H9 (cell line): ENCODE measurements at regions not wholly inside any gene's neighbourhood (a gene's known extent, or its start where the extent isn't known, plus 50 kb on each side); places are given as distances from the start of the nearest gene placed in this dataset.
"Not testable (repeated sequence)": the region's sequence is repeated elsewhere in the genome, so short reads cannot be mapped to it uniquely, and the experiment has no call there.

Source experiments
- DNase-seq: peaks from one replicate; pipeline ENCODE4 v3.0.0-alpha.2; 2017
- H2AFZ ChIP-seq: one replicate; pipeline ENCODE4 v1.6.1; 2013; ENCODE audit warnings: mild to moderate bottlenecking, low read length, control low read depth, moderate library complexity
- H2AK5ac ChIP-seq: 2 replicates; pipeline ENCODE4 v1.6.1; 2013; ENCODE audit warnings: low read length, control low read depth, mixed read lengths; ENCODE audit not compliant: insufficient read length
- H2BK120ac ChIP-seq: one replicate; pipeline ENCODE4 v1.6.1; 2013; ENCODE audit warnings: low read depth, mild to moderate bottlenecking, low read length, control low read depth, inconsistent platforms; ENCODE audit not compliant: poor library complexity, severe bottlenecking
- H2BK12ac ChIP-seq: 2 replicates; pipeline ENCODE4 v1.6.1; 2013; ENCODE audit warnings: low read length, control low read depth, mixed read lengths, low read depth; ENCODE audit not compliant: insufficient read length
- H2BK15ac ChIP-seq: 2 replicates; pipeline ENCODE4 v1.6.1; 2013; ENCODE audit warnings: low read depth, low read length, control low read depth
- H2BK20ac ChIP-seq: one replicate; pipeline ENCODE4 v1.6.1; 2013; ENCODE audit warnings: low read depth, mild to moderate bottlenecking, low read length, control low read depth, inconsistent platforms; ENCODE audit not compliant: poor library complexity, severe bottlenecking
- H2BK5ac ChIP-seq: 2 replicates; pipeline ENCODE4 v1.6.1; 2013; ENCODE audit warnings: low read length, control low read depth, mixed read lengths; ENCODE audit not compliant: insufficient read length
- H3K14ac ChIP-seq: 2 replicates; pipeline ENCODE4 v1.6.1; 2013; ENCODE audit warnings: low read length, control low read depth; ENCODE audit not compliant: insufficient read depth
- H3K18ac ChIP-seq: 2 replicates; pipeline ENCODE4 v1.6.1; 2013; ENCODE audit warnings: low read depth, mild to moderate bottlenecking, mixed read lengths, low read length, control low read depth; ENCODE audit not compliant: insufficient read length
- H3K23ac ChIP-seq: 2 replicates; pipeline ENCODE4 v1.6.1; 2013; ENCODE audit warnings: low read length, control low read depth, mixed read lengths, low read depth; ENCODE audit not compliant: insufficient read length
- H3K23me2 ChIP-seq: 2 replicates; pipeline ENCODE4 v1.6.1; 2013; ENCODE audit warnings: low read depth, mild to moderate bottlenecking, mixed read lengths, low read length, control low read depth; ENCODE audit not compliant: insufficient read length, poor library complexity, severe bottlenecking
- H3K27ac ChIP-seq: 2 replicates; pipeline ENCODE4 v1.5.1; 2013; ENCODE audit warnings: low read length, control low read depth, mixed read lengths, low read depth; ENCODE audit not compliant: insufficient read length
- H3K27me3 ChIP-seq: 2 replicates; pipeline ENCODE4 v1.6.1; 2013; ENCODE audit warnings: low read length, control low read depth, inconsistent platforms; ENCODE audit not compliant: insufficient read depth
- H3K4ac ChIP-seq: 2 replicates; pipeline ENCODE4 v1.6.1; 2013; ENCODE audit warnings: low read depth, mild to moderate bottlenecking, control low read depth, inconsistent platforms, low read length, moderate library complexity
- H3K4me1 ChIP-seq: 2 replicates; pipeline ENCODE4 v1.6.1; 2013; ENCODE audit warnings: low read length, control low read depth, inconsistent platforms; ENCODE audit not compliant: insufficient read depth
- H3K4me2 ChIP-seq: 2 replicates; pipeline ENCODE4 v1.6.1; 2013; ENCODE audit warnings: low read length, control low read depth, mixed read lengths; ENCODE audit not compliant: insufficient read length, insufficient read depth
- H3K56ac ChIP-seq: 2 replicates; pipeline ENCODE4 v1.6.1; 2013; ENCODE audit warnings: low read depth, mild to moderate bottlenecking, mixed read lengths, low read length, control low read depth; ENCODE audit not compliant: insufficient read length
- H3K79me1 ChIP-seq: 2 replicates; pipeline ENCODE4 v1.6.1; 2013; ENCODE audit warnings: low read depth, mild to moderate bottlenecking, moderate library complexity, low read length, control low read depth, inconsistent platforms; ENCODE audit not compliant: insufficient read depth, poor library complexity, severe bottlenecking
- H3K79me2 ChIP-seq: 2 replicates; pipeline ENCODE4 v1.6.1; 2013; ENCODE audit warnings: low read length, control low read depth, inconsistent platforms; ENCODE audit not compliant: insufficient read depth
- H3K9ac ChIP-seq: 2 replicates; pipeline ENCODE4 v1.6.1; 2013; ENCODE audit warnings: low read length, control low read depth, mixed read lengths; ENCODE audit not compliant: insufficient read length; ENCODE audit errors: extremely low read depth
- H3K9me3 ChIP-seq: one replicate; pipeline ENCODE4 v1.6.1; 2013; ENCODE audit warnings: low read depth, low read length, inconsistent platforms; ENCODE audit not compliant: control insufficient read depth
- H3T11ph ChIP-seq: one replicate; pipeline ENCODE4 v1.6.1; 2013; ENCODE audit warnings: mild to moderate bottlenecking, low read length, control low read depth, inconsistent platforms
- H4K20me1 ChIP-seq: one replicate; pipeline ENCODE4 v1.6.1; 2013; ENCODE audit not compliant: control insufficient read depth, insufficient read length, insufficient read depth
- H4K5ac ChIP-seq: 2 replicates; pipeline ENCODE4 v1.6.1; 2013; ENCODE audit warnings: low read depth, mild to moderate bottlenecking, mixed read lengths, low read length, control low read depth; ENCODE audit not compliant: insufficient read length
- H4K8ac ChIP-seq: replicated peaks from 2 replicates; pipeline ENCODE4 v1.6.1; 2013; ENCODE audit warnings: low read length, control low read depth, mixed read lengths, low read depth; ENCODE audit not compliant: insufficient read length
- H4K91ac ChIP-seq: 2 replicates; pipeline ENCODE4 v1.6.1; 2013; ENCODE audit warnings: low read depth, mild to moderate bottlenecking, moderate library complexity, mixed read lengths, low read length, control low read depth; ENCODE audit not compliant: insufficient read length
- H3K27ac Mint-ChIP-seq, 3 experiments: 2 replicates in 2 of 3; 3 replicates in 1 of 3; pipeline ENCODE4 v1.8.0; 2020 to 2021; ENCODE audit warnings: mixed read lengths in 3 of 3, mild to moderate bottlenecking in 1 of 3, moderate library complexity in 1 of 3
- H3K27me3 Mint-ChIP-seq: 2 replicates; pipeline ENCODE4 v1.8.0; 2021; ENCODE audit warnings: low read depth, mild to moderate bottlenecking, moderate library complexity, mixed read lengths
- H3K36me3 Mint-ChIP-seq, 3 experiments: 2 replicates in 2 of 3; 3 replicates in 1 of 3; pipeline ENCODE4 v1.8.0; 2020 to 2021; ENCODE audit warnings: low read depth in 3 of 3, mixed read lengths in 3 of 3; ENCODE audit not compliant: insufficient read depth in 1 of 3
- H3K4me1 Mint-ChIP-seq, 2 experiments: 2 replicates each; pipeline ENCODE4 v1.8.0; 2020; ENCODE audit warnings: mixed read lengths in 2 of 2
- H3K4me3 Mint-ChIP-seq, 2 experiments: 2 replicates in 1 of 2; 3 replicates in 1 of 2; pipeline ENCODE4 v1.8.0; 2020 to 2021; ENCODE audit warnings: mild to moderate bottlenecking in 2 of 2, mixed read lengths in 2 of 2, moderate library complexity in 1 of 2
- H3K9me3 Mint-ChIP-seq, 2 experiments: 2 replicates in 1 of 2; 3 replicates in 1 of 2; pipeline ENCODE4 v1.8.0; 2020; ENCODE audit warnings: mild to moderate bottlenecking in 2 of 2, mixed read lengths in 2 of 2, moderate library complexity in 1 of 2
- CTCF ChIP-seq: fragments of 200-600 bp; sonication (generic); conservative IDR thresholded peaks from 3 replicates; pipeline ENCODE4 v1.8.0; 2021; ENCODE audit warnings: antibody characterized with exemption, mild to moderate bottlenecking
- WGBS: extraction: QIAGEN DNeasy Blood & Tissue Kit; methylation state at CpG from one replicate; pipeline ENCODE4 v1.1.7; 2013; ENCODE audit warnings: missing lambda C conversion rate, low lambda C conversion rate, mixed read lengths; ENCODE audit not compliant: insufficient read length; ENCODE audit errors: extremely low coverage; 5-methylcytosine and 5-hydroxymethylcytosine counted together

GRCh38 chr2:195434346-195434745 lies 222.7 kb upstream of the SLC39A10 start:
- Histone ChIP-seq H2BK15ac (no peak overlapping the region), H4K20me1 (no peaks in the 10 kb centered on the region), H2BK120ac (no peak overlapping the region), H2BK12ac (no peak overlapping the region), H4K91ac (no peak overlapping the region), H3K56ac (no peak overlapping the region), H3K14ac (no peak overlapping the region), H2BK20ac (no peak overlapping the region), H3K27ac (no peak overlapping the region), H3K9ac (no peak overlapping the region), H3K79me1 (no peaks in the 10 kb centered on the region), H3K4me2 (no peak overlapping the region), H3K79me2 (no peaks in the 10 kb centered on the region), H3K23me2 (no peaks in the 10 kb centered on the region), H3K18ac (no peak overlapping the region), H2BK5ac (no peak overlapping the region), H3K23ac (no peak overlapping the region), H3K4ac (no peak overlapping the region), H4K8ac (no peak overlapping the region), H2AFZ (no peak overlapping the region), H3T11ph (no peak overlapping the region), H3K27me3 (no peaks in the 10 kb centered on the region), H2AK5ac (no peak overlapping the region), H4K5ac (no peak overlapping the region), H3K9me3 (peaks cover 5% of the 10 kb centered on the region), H3K4me1 (no peaks in the 10 kb centered on the region)
- no peak for TF ChIP-seq CTCF
- peaks cover 4 to 12% (median 10%) of the 10 kb centered on the region in 3 experiments for H3K36me3 Mint-ChIP-seq
- peaks cover 4 to 5% of the 10 kb centered on the region in 2 experiments for H3K4me1 Mint-ChIP-seq
- H3K9me3 Mint-ChIP-seq: peaks cover 10 to 16% of the 10 kb centered on the region in 2 experiments
- no peaks in the 10 kb centered on the region for H3K27me3 Mint-ChIP-seq
- DNase-seq: no peak
- no peak overlapping the region; a peak in 1 of 7 replicates for H3K27ac Mint-ChIP-seq
- WGBS: no CpG with 5 or more reads among the region's 1 CpG
- H3K4me3 Mint-ChIP-seq: no peak overlapping the region

- H2AFZ ChIP-seq, H2BK5ac ChIP-seq: not testable (repeated sequence)
- peaks cover 10 to 16% of the 10 kb centered on the region in 2 experiments for H3K9me3 Mint-ChIP-seq
These were observed 223.3 kb upstream of the SLC39A10 start for GRCh38 chr2:195433729-195434128.

More at GRCh38 chr2:195433729-195434128, 223.3 kb upstream of the SLC39A10 start:
- H3K27me3 Mint-ChIP-seq, H3K4me3 Mint-ChIP-seq, H3K27ac ChIP-seq, H3K4ac ChIP-seq, H4K20me1 ChIP-seq, H3T11ph ChIP-seq, H2BK120ac ChIP-seq, H3K4me1 ChIP-seq, H3K56ac ChIP-seq, H3K9me3 ChIP-seq, H3K18ac ChIP-seq, H2AK5ac ChIP-seq, H3K9ac ChIP-seq, DNase-seq, H4K8ac ChIP-seq, H2BK15ac ChIP-seq, H3K14ac ChIP-seq, H3K4me2 ChIP-seq, H3K27ac Mint-ChIP-seq, H3K79me2 ChIP-seq, H2BK20ac ChIP-seq, H2BK12ac ChIP-seq, H4K5ac ChIP-seq, H3K27me3 ChIP-seq, H3K4me1 Mint-ChIP-seq, H4K91ac ChIP-seq, H3K23me2 ChIP-seq, H3K79me1 ChIP-seq, H3K23ac ChIP-seq: not testable (repeated sequence)
- WGBS: no CpG with 5 or more reads among the region's 2 CpGs
- H3K36me3 Mint-ChIP-seq: peaks cover 4 to 12% (median 10%) of the 10 kb centered on the region in 3 experiments
